ENCODE measurements at regions not wholly inside any gene's neighbourhood (a gene's known extent, or its start where the extent isn't known, plus 50 kb on each side); places are given as distances from the start of the nearest gene placed in this dataset.

DNA sequence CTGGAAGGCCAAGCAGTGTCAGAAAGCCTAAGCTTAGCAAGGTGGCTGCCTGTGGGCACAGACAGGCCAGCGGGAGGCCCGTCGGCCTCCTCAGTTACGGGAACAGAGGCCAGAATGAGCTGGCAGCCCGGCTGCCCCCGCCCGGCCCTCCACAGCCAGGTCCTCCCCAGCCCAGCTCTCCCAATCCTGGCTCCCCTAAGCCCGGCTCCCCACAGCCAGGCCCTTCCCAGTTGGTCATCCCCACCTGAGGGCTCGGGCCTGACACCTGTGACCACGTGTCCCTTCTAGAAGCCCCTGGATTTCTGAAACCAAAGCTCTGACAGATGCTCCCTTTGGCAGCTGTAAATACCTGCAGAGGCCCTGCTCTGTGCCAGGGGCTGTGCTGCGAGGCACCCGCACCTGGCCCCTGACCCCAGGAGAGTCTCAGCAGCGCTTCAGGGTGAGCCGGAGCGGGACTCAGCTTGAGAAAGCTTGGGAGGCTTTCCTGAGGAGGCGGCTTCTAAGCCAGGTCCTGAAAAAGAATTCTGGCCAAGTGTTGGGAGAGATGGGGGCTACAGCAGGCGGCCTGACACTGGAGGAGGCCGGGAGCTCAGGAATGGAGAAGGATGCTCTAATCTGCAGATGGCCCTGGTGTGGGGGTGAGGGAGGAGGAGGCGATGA lies 80.4 kb upstream of the OLFM1 start:
- TF ChIP-seq CTCF (IDR thresholded peaks at IDR 0.05 in 2 of 3, conservative IDR thresholded peaks at IDR 0.05 in 1 of 3; ENCODE audit: borderline replicate concordance in 1 of 3, insufficient read depth in 1 of 3, low read depth in 2 of 3, low read length in 2 of 3) (no peak), SRF (IDR thresholded peaks at IDR 0.05; ENCODE audit: low read depth) (no peak), POLR2A (IDR thresholded peaks at IDR 0.05; ENCODE audit: borderline replicate concordance, extremely low read depth, insufficient read depth, insufficient read length) (no peak), JUND (IDR thresholded peaks at IDR 0.05) (no peak), REST (IDR thresholded peaks at IDR 0.05; ENCODE audit: low read depth) (no peak), SP1 (IDR thresholded peaks at IDR 0.05; ENCODE audit: low read depth) (no peak), POLR2AphosphoS5 (IDR thresholded peaks at IDR 0.05; ENCODE audit: low read depth, low read length) (no peak), TCF7L2 (IDR thresholded peaks at IDR 0.05; ENCODE audit: borderline replicate concordance, extremely low read depth, insufficient read depth, insufficient read length) (no peak), EZH2 (IDR thresholded peaks at IDR 0.05) (no peak), YY1 (IDR thresholded peaks at IDR 0.05; ENCODE audit: extremely low read depth, insufficient replicate concordance, low read depth, low read length) (no peak)
- TF ChIP-seq, protein P1, sequence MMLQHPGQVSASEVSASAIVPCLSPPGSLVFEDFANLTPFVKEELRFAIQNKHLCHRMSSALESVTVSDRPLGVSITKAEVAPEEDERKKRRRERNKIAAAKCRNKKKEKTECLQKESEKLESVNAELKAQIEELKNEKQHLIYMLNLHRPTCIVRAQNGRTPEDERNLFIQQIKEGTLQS (IDR thresholded peaks at IDR 0.05) = no peak
- TF ChIP-seq, protein P2, sequence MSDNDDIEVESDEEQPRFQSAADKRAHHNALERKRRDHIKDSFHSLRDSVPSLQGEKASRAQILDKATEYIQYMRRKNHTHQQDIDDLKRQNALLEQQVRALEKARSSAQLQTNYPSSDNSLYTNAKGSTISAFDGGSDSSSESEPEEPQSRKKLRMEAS (IDR thresholded peaks at IDR 0.05) = no peak

Measured in HCT116 (cell line).